Transverse colon (tissue), 4 donors: ENCODE measurements at regions not wholly inside any gene's neighbourhood (a gene's known extent, or its start where the extent isn't known, plus 50 kb on each side); places are given as distances from the start of the nearest gene placed in this dataset.

ENCODE experiments used
- DNase-seq: peaks from one replicate; pipeline ENCODE4 v3.0.0-alpha.2; 2019
- H3K27ac ChIP-seq, 4 donors: fragments of 200-600 bp; sonication (generic); 2 replicates each; pipeline ENCODE4 v1.5.1; 2016 to 2018; ENCODE audit warnings: inconsistent platforms in 4 of 4
- H3K27me3 ChIP-seq: fragments of 200-600 bp; sonication (generic); 2 replicates; pipeline ENCODE4 v1.5.1; 2017; ENCODE audit warnings: inconsistent platforms
- H3K36me3 ChIP-seq, 4 donors: fragments of 200-600 bp; sonication (generic); 2 replicates each; pipeline ENCODE4 v1.5.1; 2017 to 2019; ENCODE audit warnings: inconsistent platforms in 4 of 4
- H3K4me1 ChIP-seq, 4 donors: fragments of 200-600 bp; sonication (generic); 2 replicates each; pipeline ENCODE4 v1.5.1; 2017 to 2020; ENCODE audit warnings: inconsistent platforms in 4 of 4
- H3K4me3 ChIP-seq, 4 donors: fragments of 200-600 bp; sonication (generic); 1 replicate in 1 of 4; 2 replicates in 3 of 4; pipeline versions ENCODE4 v1.5.1 to v1.6.1; 2017 to 2019; ENCODE audit warnings: inconsistent platforms in 4 of 4
- H3K9me3 ChIP-seq, 2 donors: fragments of 200-600 bp; sonication (generic); 2 replicates each; pipeline ENCODE4 v1.5.1; 2017 to 2019; ENCODE audit warnings: inconsistent platforms in 2 of 2
- CTCF ChIP-seq, 5 experiments: fragments of 200-600 bp in 3 of 5; fragments of 450-650 bp in 2 of 5; sonication (generic) in 3 of 5; IDR thresholded peaks; 1 replicate in 2 of 5; 2 replicates in 3 of 5; pipeline ENCODE4 v1.5.1; 2016 to 2017; ENCODE audit warnings: antibody characterized with exemption in 5 of 5, inconsistent platforms in 3 of 5, mild to moderate bottlenecking in 2 of 5, moderate library complexity in 1 of 5
- EP300 ChIP-seq: sonication (generic); formaldehyde crosslinking; IDR thresholded peaks from one replicate; pipeline ENCODE4 v1.6.1; 2017; ENCODE audit warnings: antibody characterized with exemption, low read depth
- POLR2A ChIP-seq: fragments of 450-650 bp; IDR thresholded peaks from one replicate; pipeline ENCODE4 v1.6.1; 2016; ENCODE audit warnings: antibody characterized with exemption, mild to moderate bottlenecking, moderate library complexity
- POLR2AphosphoS5 ChIP-seq, 3 donors: sonication (generic); formaldehyde crosslinking; IDR thresholded peaks; one replicate each; pipeline ENCODE4 v1.6.1; 2016; ENCODE audit warnings: antibody characterized with exemption in 3 of 3
- WGBS, 2 donors: methylation state at CpG; one replicate each; pipeline ENCODE4 v1.1.5; 2018; ENCODE audit warnings: low coverage in 1 of 2; 5-methylcytosine and 5-hydroxymethylcytosine counted together
- in situ Hi-C, 4 donors: fragments of 200-750 bp; cut with MboI; loops; one replicate each; pipeline versions ENCODE4 v1.15.0 to v1.15.1; 2017; ENCODE audit warnings: low sequenced_read_pairs in 3 of 4, low pct_ligation_motif_present in 1 of 4, low pct_unique_long_range_greater_than_20kb in 1 of 4
- intact Hi-C: fragments of 100-400 bp; cut with DNase I; formaldehyde crosslinking; loops from one replicate; pipeline ENCODE4 v1.15.1; 2023; ENCODE audit warnings: low total_unique reads

GRCh38 chr7:25950488-25951413 lies 201.2 kb upstream of the NFE2L3 start:
- TF ChIP-seq POLR2AphosphoS5 (IDR thresholded peaks at IDR 0.05): peak in 1 of 3 donors; percentile 65
- peak in 1 of 5 experiments; percentile 30 for TF ChIP-seq CTCF (IDR thresholded peaks at IDR 0.05)
- TF ChIP-seq EP300: no peak
- in situ Hi-C loops (no loop called here), intact Hi-C loops (no loop called here)

GRCh38 chr7:25951414-25952260 lies 200.4 kb upstream of the NFE2L3 start:
- no peaks in the 10 kb centered on the region for H3K27me3 ChIP-seq
- TF ChIP-seq POLR2AphosphoS5 (IDR thresholded peaks at IDR 0.05): peak; percentile 80 to 96 (median 94)
- peak; percentile 97 for TF ChIP-seq POLR2A
- TF ChIP-seq EP300: no peak
- TF ChIP-seq CTCF (IDR thresholded peaks at IDR 0.05): no peak
- peaks cover 9 to 28% (median 18%) of the 10 kb centered on the region in 4 donors for H3K4me1 ChIP-seq
- intact Hi-C loops (no loop called here), in situ Hi-C loops (no loop called here)
- WGBS, 2 donors: 18 to 20% methylated on average over 9 to 28 of the region's 46 CpGs
- no peak for DNase-seq
- no peaks in the 10 kb centered on the region for H3K36me3 ChIP-seq
- H3K9me3 ChIP-seq: no peaks in the 10 kb centered on the region
- peak overlapping the region; percentile 32 to 88 (median 62) for H3K4me3 ChIP-seq
- peak overlapping the region; percentile 87 to 93 (median 92) for H3K27ac ChIP-seq

More at GRCh38 chr7:25950488-25951413, 201.2 kb upstream of the NFE2L3 start:
- Histone ChIP-seq H3K4me1 (peaks cover 9 to 28% (median 18%) of the 10 kb centered on the region in 4 donors), H3K27me3 (no peaks in the 10 kb centered on the region), H3K36me3 (no peaks in the 10 kb centered on the region), H3K9me3 (no peaks in the 10 kb centered on the region), H3K4me3 (peak overlapping the region; percentile 59 to 92 (median 76)), H3K27ac (peak overlapping the region; percentile 87 to 93 (median 92))
- WGBS, 2 donors: 0% methylated on average over 47 of the region's 86 CpGs; no CpG with 5 or more reads in 1 of the 2 donors
- peak; percentile 96 for DNase-seq

- peak overlapping the region in 2 of 4 donors; percentile 64 to 88 for H3K4me3 ChIP-seq
- intact Hi-C loops: no loop called here
- DNase-seq: no peak
These were observed 199.5 kb upstream of the NFE2L3 start for GRCh38 chr7:25952261-25953057.

More at GRCh38 chr7:25952261-25953057, 199.5 kb upstream of the NFE2L3 start:
- Histone ChIP-seq H3K9me3 (no peaks in the 10 kb centered on the region), H3K27ac (peak overlapping the region; percentile 87 to 93 (median 92)), H3K4me1 (peaks cover 9 to 28% (median 18%) of the 10 kb centered on the region in 4 donors), H3K27me3 (no peaks in the 10 kb centered on the region), H3K36me3 (no peaks in the 10 kb centered on the region)
- WGBS, 2 donors: 75 to 84% methylated on average over 5 to 19 of the region's 19 CpGs
- TF ChIP-seq POLR2A (no peak), EP300 (no peak), POLR2AphosphoS5 (IDR thresholded peaks at IDR 0.05) (no peak), CTCF (IDR thresholded peaks at IDR 0.05) (no peak)
- in situ Hi-C loops: no loop called here
